ENCODE measurements at regions not wholly inside any gene's neighbourhood (a gene's known extent, or its start where the extent isn't known, plus 50 kb on each side); places are given as distances from the start of the nearest gene placed in this dataset.
"Not testable (repeated sequence)": the region's sequence is repeated elsewhere in the genome, so short reads cannot be mapped to it uniquely, and the experiment has no call there.

- DNase-seq (no peak), ATAC-seq (no peak)
- intact Hi-C loops (cut with DNase I, micrococcal nuclease): no loop called here
Observed at GRCh38 chr1:229710746-229711145, 84.7 kb downstream of the URB2 start.

- intact Hi-C loops (cut with DNase I, micrococcal nuclease): no loop called here
- ATAC-seq: no peak
- DNase-seq: no peak
Observed at GRCh38 chr1:229714306-229714705, 88.3 kb downstream of the URB2 start.

GRCh38 chr1:229714964-229715603, 89.0 kb downstream of the URB2 start:
- DNase-seq (peak in 1 of 2 donors; percentile 55), ATAC-seq (peak; percentile 60)
- intact Hi-C loops (cut with DNase I, micrococcal nuclease): no loop called here

GRCh38 chr1:229716069-229716468, 90.0 kb downstream of the URB2 start:
- DNase-seq: no peak
- intact Hi-C loops (cut with DNase I, micrococcal nuclease): no loop called here
- ATAC-seq: no peak

GRCh38 chr1:229716704-229717103, 90.7 kb downstream of the URB2 start:
- intact Hi-C loops (cut with DNase I, micrococcal nuclease): no loop called here
- ATAC-seq (no peak), DNase-seq (no peak)

- ATAC-seq (peak; percentile 82), DNase-seq (no peak)
- intact Hi-C loops (cut with DNase I, micrococcal nuclease): no loop called here
Observed at GRCh38 chr1:229717786-229718576, 91.9 kb downstream of the URB2 start.

GRCh38 chr1:229726061-229726460, 100.0 kb downstream of the URB2 start:
- intact Hi-C loops (cut with DNase I, micrococcal nuclease): no loop called here
- ATAC-seq: no peak

GRCh38 chr1:229729916-229730315, 103.9 kb downstream of the URB2 start:
- intact Hi-C loops (cut with DNase I, micrococcal nuclease): no loop called here
- ATAC-seq (no peak), DNase-seq (no peak)

More at GRCh38 chr1:229726061-229726460, 100.0 kb downstream of the URB2 start:
- DNase-seq: no peak

GRCh38 chr1:229730573-229730972, 104.5 kb downstream of the URB2 start:
- no peak for ATAC-seq
- DNase-seq: no peak
- intact Hi-C loops (cut with DNase I, micrococcal nuclease): no loop called here

GRCh38 chr1:229732061-229732460, 106.0 kb downstream of the URB2 start:
- ATAC-seq (no peak), DNase-seq (no peak)
- intact Hi-C loops (cut with DNase I, micrococcal nuclease): no loop called here

GRCh38 chr1:229736376-229736775, 110.3 kb downstream of the URB2 start:
- DNase-seq (no peak), ATAC-seq (no peak)
- intact Hi-C loops (cut with DNase I, micrococcal nuclease): no loop called here

GRCh38 chr1:229742614-229743013, 116.6 kb downstream of the URB2 start:
- ATAC-seq; intact Hi-C loops (cut with DNase I, micrococcal nuclease); DNase-seq: not testable (repeated sequence)

- no peak for DNase-seq
- no peak for ATAC-seq
- intact Hi-C loops (cut with DNase I, micrococcal nuclease): no loop called here
Observed at GRCh38 chr1:229749992-229750391, 123.9 kb downstream of the URB2 start.

GRCh38 chr1:229751610-229752009, 125.6 kb downstream of the URB2 start:
- ATAC-seq: no peak
- no peak for DNase-seq
- intact Hi-C loops (cut with DNase I, micrococcal nuclease): no loop called here

GRCh38 chr1:229752679-229753078, 126.6 kb downstream of the URB2 start:
- ATAC-seq (no peak), DNase-seq (no peak)
- intact Hi-C loops (cut with DNase I, micrococcal nuclease): no loop called here

- ATAC-seq: peak; percentile 100
- intact Hi-C loops (cut with DNase I, micrococcal nuclease): no loop called here
- DNase-seq: peak; percentile 71 to 79
Observed at GRCh38 chr1:229753764-229754551, 127.9 kb downstream of the URB2 start.

GRCh38 chr1:229756666-229757065, 130.6 kb downstream of the URB2 start:
- intact Hi-C loops (cut with DNase I, micrococcal nuclease): no loop called here
- DNase-seq (no peak), ATAC-seq (no peak)

- DNase-seq: no peak
- intact Hi-C loops (cut with DNase I, micrococcal nuclease): no loop called here
- no peak for ATAC-seq
Observed at GRCh38 chr1:229757226-229757625, 131.2 kb downstream of the URB2 start.

- no peak for DNase-seq
- ATAC-seq: no peak
- intact Hi-C loops (cut with DNase I, micrococcal nuclease): no loop called here
Observed at GRCh38 chr1:229758101-229759036, 132.3 kb downstream of the URB2 start.

Measured in left colon (tissue), 2 donors.